ENCODE measurements at regions not wholly inside any gene's neighbourhood (a gene's known extent, or its start where the extent isn't known, plus 50 kb on each side); places are given as distances from the start of the nearest gene placed in this dataset.
"Not testable (repeated sequence)": the region's sequence is repeated elsewhere in the genome, so short reads cannot be mapped to it uniquely, and the experiment has no call there.

GRCh38 chr11:100578831-100579311 lies 108.2 kb upstream of the ARHGAP42 start:
- DNase-seq (ENCODE audit: low spot score) (no peak), FAIRE-seq (no peak)

GRCh38 chr11:100581318-100581717 lies 105.8 kb upstream of the ARHGAP42 start:
- no peak for FAIRE-seq
- DNase-seq (ENCODE audit: low spot score) = no peak

- no peak for FAIRE-seq
Observed at GRCh38 chr11:100584201-100584985, 102.7 kb upstream of the ARHGAP42 start.

GRCh38 chr11:100585728-100586127 lies 101.4 kb upstream of the ARHGAP42 start:
- no peak for DNase-seq (ENCODE audit: low spot score)

More at GRCh38 chr11:100584201-100584985, 102.7 kb upstream of the ARHGAP42 start:
- DNase-seq (ENCODE audit: low spot score) = no peak

GRCh38 chr11:100586361-100587101 lies 100.6 kb upstream of the ARHGAP42 start:
- FAIRE-seq = no peak
- DNase-seq (ENCODE audit: low spot score) = no peak

More at GRCh38 chr11:100585728-100586127, 101.4 kb upstream of the ARHGAP42 start:
- FAIRE-seq = no peak

GRCh38 chr11:100592619-100593260 lies 94.3 kb upstream of the ARHGAP42 start:
- DNase-seq (ENCODE audit: low spot score) (no peak), FAIRE-seq (no peak)

- DNase-seq (ENCODE audit: low spot score) = no peak
- FAIRE-seq = no peak
Observed at GRCh38 chr11:100593291-100593690, 93.8 kb upstream of the ARHGAP42 start.

GRCh38 chr11:100594320-100594719 lies 92.8 kb upstream of the ARHGAP42 start:
- FAIRE-seq = no peak

GRCh38 chr11:100600941-100601340 lies 86.1 kb upstream of the ARHGAP42 start:
- no peak for FAIRE-seq
- DNase-seq (ENCODE audit: low spot score) = no peak

More at GRCh38 chr11:100594320-100594719, 92.8 kb upstream of the ARHGAP42 start:
- DNase-seq (ENCODE audit: low spot score) = no peak

GRCh38 chr11:100602716-100603115 lies 84.4 kb upstream of the ARHGAP42 start:
- FAIRE-seq = no peak
- DNase-seq (ENCODE audit: low spot score) = no peak

- DNase-seq (ENCODE audit: low spot score); FAIRE-seq: not testable (repeated sequence)
Observed at GRCh38 chr11:100607761-100608160, 79.3 kb upstream of the ARHGAP42 start.

- no peak for FAIRE-seq
- no peak for DNase-seq (ENCODE audit: low spot score)
Observed at GRCh38 chr11:100612766-100613165, 74.3 kb upstream of the ARHGAP42 start.

GRCh38 chr11:100618914-100619313 lies 68.2 kb upstream of the ARHGAP42 start:
- DNase-seq (ENCODE audit: low spot score) = no peak
- FAIRE-seq = no peak

- FAIRE-seq (no peak), DNase-seq (ENCODE audit: low spot score) (no peak)
Observed at GRCh38 chr11:100619484-100619883, 67.6 kb upstream of the ARHGAP42 start.

GRCh38 chr11:100622404-100622803 lies 64.7 kb upstream of the ARHGAP42 start:
- DNase-seq (ENCODE audit: low spot score) (no peak), FAIRE-seq (no peak)

GRCh38 chr11:100624346-100624745 lies 62.7 kb upstream of the ARHGAP42 start:
- FAIRE-seq = no peak
- DNase-seq (ENCODE audit: low spot score) = no peak

GRCh38 chr11:100625041-100625440 lies 62.0 kb upstream of the ARHGAP42 start:
- FAIRE-seq (no peak), DNase-seq (ENCODE audit: low spot score) (no peak)

GRCh38 chr11:100629671-100630070 lies 57.4 kb upstream of the ARHGAP42 start:
- DNase-seq (ENCODE audit: low spot score) = no peak

GRCh38 chr11:100630898-100631297 lies 56.2 kb upstream of the ARHGAP42 start:
- FAIRE-seq (no peak), DNase-seq (ENCODE audit: low spot score) (no peak)

More at GRCh38 chr11:100629671-100630070, 57.4 kb upstream of the ARHGAP42 start:
- no peak for FAIRE-seq

- FAIRE-seq (no peak), DNase-seq (ENCODE audit: low spot score) (no peak)
Observed at GRCh38 chr11:100631316-100631715, 55.8 kb upstream of the ARHGAP42 start.

- no peak for DNase-seq (ENCODE audit: low spot score)
- no peak for FAIRE-seq
Observed at GRCh38 chr11:100632941-100633452, 54.1 kb upstream of the ARHGAP42 start.

GRCh38 chr11:100635194-100635593 lies 51.9 kb upstream of the ARHGAP42 start:
- FAIRE-seq = no peak
- no peak for DNase-seq (ENCODE audit: low spot score)

Measured in RCC 7860 (cell line).